GM13977 (cell line): ENCODE measurements at regions not wholly inside any gene's neighbourhood (a gene's known extent, or its start where the extent isn't known, plus 50 kb on each side); places are given as distances from the start of the nearest gene placed in this dataset.

Source experiments
- DNase-seq: peaks from one replicate; pipeline ENCODE4 v3.0.0; 2012; ENCODE audit warnings: low spot score
- in situ Hi-C: fragments of 300-500 bp; cut with MboI; formaldehyde crosslinking; loops from one replicate; pipeline ENCODE4 v1.12.0; 2022; ENCODE audit warnings: low sequenced_read_pairs, low pct_unique_long_range_greater_than_20kb, mixed read lengths, inconsistent platforms; ENCODE audit not compliant: unreplicated experiment
- TF ChIP-seq, protein P1 (sequence below): IDR thresholded peaks from 2 replicates; pipeline ENCODE4 v1.5.1; 2012; ENCODE audit warnings: mild to moderate bottlenecking, control low read depth; ENCODE audit not compliant: insufficient read depth; ENCODE audit errors: extremely low read depth, missing control alignments

DNA sequence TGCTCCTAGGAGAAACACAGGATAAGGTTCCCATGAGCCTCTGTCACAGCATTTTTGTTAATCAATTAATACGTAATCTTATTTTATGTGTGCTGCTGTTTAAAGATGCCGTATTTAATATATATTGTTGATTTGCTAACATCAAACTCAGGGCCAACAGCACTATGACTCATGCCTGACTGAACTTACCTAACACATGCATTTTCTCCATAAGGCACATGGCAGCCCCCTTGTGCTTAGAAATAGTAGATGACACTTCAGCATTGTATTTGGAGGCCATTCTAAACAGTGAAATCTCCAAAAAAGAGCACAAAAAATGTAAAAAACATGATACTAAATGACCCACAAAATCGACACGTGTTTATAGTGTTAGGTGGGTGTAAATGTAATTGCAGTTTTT lies 314.8 kb downstream of the MYCN start:
- in situ Hi-C loops: no loop called here
- no peak for DNase-seq
- TF ChIP-seq, protein P1, sequence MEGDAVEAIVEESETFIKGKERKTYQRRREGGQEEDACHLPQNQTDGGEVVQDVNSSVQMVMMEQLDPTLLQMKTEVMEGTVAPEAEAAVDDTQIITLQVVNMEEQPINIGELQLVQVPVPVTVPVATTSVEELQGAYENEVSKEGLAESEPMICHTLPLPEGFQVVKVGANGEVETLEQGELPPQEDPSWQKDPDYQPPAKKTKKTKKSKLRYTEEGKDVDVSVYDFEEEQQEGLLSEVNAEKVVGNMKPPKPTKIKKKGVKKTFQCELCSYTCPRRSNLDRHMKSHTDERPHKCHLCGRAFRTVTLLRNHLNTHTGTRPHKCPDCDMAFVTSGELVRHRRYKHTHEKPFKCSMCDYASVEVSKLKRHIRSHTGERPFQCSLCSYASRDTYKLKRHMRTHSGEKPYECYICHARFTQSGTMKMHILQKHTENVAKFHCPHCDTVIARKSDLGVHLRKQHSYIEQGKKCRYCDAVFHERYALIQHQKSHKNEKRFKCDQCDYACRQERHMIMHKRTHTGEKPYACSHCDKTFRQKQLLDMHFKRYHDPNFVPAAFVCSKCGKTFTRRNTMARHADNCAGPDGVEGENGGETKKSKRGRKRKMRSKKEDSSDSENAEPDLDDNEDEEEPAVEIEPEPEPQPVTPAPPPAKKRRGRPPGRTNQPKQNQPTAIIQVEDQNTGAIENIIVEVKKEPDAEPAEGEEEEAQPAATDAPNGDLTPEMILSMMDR: no peak

DNA sequence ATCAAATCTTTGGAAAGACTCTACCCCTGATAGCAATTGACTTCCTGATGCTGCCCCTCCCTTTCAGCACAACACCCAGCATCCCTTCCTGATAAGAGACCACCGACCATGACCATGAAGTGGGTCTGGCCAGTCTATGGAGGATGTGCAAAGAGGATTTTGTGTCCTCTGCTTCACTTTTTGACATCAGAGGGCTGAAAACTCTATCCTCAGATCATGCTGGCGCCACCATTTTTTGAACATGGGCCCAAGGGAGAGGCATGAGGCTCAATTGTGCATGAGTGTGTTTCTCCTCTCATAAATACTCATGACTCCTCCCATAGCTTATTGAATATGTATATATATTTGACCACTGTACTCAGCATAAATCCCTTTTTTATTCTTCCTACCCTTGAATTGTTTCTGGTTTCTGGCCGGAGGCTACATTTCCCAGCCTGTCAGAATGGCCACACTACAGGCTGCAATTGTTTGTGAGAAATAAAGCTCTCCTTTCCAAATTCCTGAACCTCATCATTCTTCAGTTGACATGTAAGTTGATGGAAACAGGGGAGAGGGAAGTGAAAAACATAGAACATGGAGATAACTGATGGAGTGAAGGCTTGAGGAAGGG lies 314.1 kb downstream of the MYCN start:
- in situ Hi-C loops: no loop called here
- no peak for DNase-seq
- TF ChIP-seq, protein P1: no peak

DNA sequence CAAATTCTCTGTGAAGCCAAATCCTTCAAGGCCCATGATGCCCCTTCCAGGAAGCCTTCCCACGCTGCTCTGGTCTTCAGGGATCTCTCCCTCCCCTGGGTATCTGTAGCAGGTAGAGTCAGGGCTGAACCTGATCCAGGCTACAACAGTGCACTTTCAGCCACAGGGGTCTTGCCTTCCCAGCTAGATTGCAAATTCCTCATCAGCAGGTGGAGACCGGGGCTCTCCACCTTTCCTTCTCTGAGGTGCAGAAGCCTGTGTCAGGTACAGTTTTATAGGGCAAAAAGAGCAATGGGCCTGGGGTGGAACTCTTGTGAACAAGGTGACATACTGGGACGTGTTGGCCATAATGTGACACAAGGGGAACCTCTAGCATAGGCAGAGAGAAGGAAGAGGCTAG lies 312.9 kb downstream of the MYCN start:
- TF ChIP-seq, protein P1: no peak
- in situ Hi-C loops: no loop called here
- no peak for DNase-seq

DNA sequence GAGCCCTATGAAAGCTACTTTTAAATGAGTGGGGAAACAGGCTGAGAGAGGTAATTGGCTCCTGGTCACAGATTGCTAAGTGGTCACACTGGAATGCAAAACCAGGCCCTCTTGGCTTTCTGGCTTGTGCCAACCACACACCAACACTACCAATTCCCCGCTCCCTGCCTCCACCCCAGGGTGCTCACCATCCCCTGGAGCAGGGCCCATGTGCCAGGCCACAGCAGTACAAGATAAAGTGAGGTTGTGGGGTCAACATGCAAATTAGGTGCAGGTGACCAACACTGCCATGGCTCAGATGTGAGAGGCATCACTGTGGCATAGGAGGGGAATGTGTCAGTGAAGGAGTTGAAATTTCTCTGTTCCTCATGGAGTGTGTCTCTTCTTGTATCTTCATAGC lies 312.5 kb downstream of the MYCN start:
- no peak for DNase-seq
- in situ Hi-C loops: no loop called here
- TF ChIP-seq, protein P1: no peak

GRCh38 chr2:16252251-16252650 lies 311.9 kb downstream of the MYCN start:
- no peak for DNase-seq
- TF ChIP-seq, protein P1: no peak
- in situ Hi-C loops: no loop called here

- in situ Hi-C loops: no loop called here
- TF ChIP-seq, protein P1: no peak
- peak; percentile 3 for DNase-seq
Observed at GRCh38 chr2:16251511-16252225, 311.3 kb downstream of the MYCN start.
